Endodermal cell (in vitro differentiated cells): ENCODE measurements at regions not wholly inside any gene's neighbourhood (a gene's known extent, or its start where the extent isn't known, plus 50 kb on each side); places are given as distances from the start of the nearest gene placed in this dataset.

Experiments
- DNase-seq: peaks from one replicate; pipeline ENCODE4 v3.0.0-alpha.2; 2017
- H3K27ac ChIP-seq: 2 replicates; pipeline ENCODE4 v1.5.1; 2013; ENCODE audit warnings: mild to moderate bottlenecking, low read depth, low read length, moderate library complexity
- H3K27me3 ChIP-seq: 2 replicates; pipeline ENCODE4 v1.6.1; 2013; ENCODE audit warnings: mild to moderate bottlenecking, low read length, moderate library complexity; ENCODE audit not compliant: insufficient read depth, control insufficient read depth, poor library complexity, severe bottlenecking
- H3K36me3 ChIP-seq: 2 replicates; pipeline ENCODE4 v1.7.0; 2013; ENCODE audit warnings: mild to moderate bottlenecking, low read length, moderate library complexity; ENCODE audit not compliant: control insufficient read depth, insufficient read depth
- H3K4me1 ChIP-seq: one replicate; pipeline ENCODE4 v1.7.0; 2013; ENCODE audit warnings: low read length; ENCODE audit not compliant: control insufficient read depth, insufficient read depth
- H3K4me3 ChIP-seq: 2 replicates; pipeline ENCODE4 v1.5.1; 2013; ENCODE audit warnings: mild to moderate bottlenecking, low read length, moderate library complexity
- H3K9ac ChIP-seq: 2 replicates; pipeline ENCODE4 v1.6.1; 2013; ENCODE audit warnings: mild to moderate bottlenecking, low read length, moderate library complexity; ENCODE audit not compliant: poor library complexity, severe bottlenecking; ENCODE audit errors: extremely low read depth
- H3K9me3 ChIP-seq: 2 replicates; pipeline ENCODE4 v1.6.1; 2013; ENCODE audit warnings: mild to moderate bottlenecking, low read length, moderate library complexity; ENCODE audit not compliant: control insufficient read depth
- H3K27ac Mint-ChIP-seq: 2 replicates; pipeline ENCODE4 v1.8.0; 2020; ENCODE audit warnings: mixed read lengths
- H3K27me3 Mint-ChIP-seq: 2 replicates; pipeline ENCODE4 v1.8.0; 2021; ENCODE audit warnings: mild to moderate bottlenecking, mixed read lengths; ENCODE audit not compliant: insufficient read depth
- H3K36me3 Mint-ChIP-seq: 2 replicates; pipeline ENCODE4 v1.8.0; 2020; ENCODE audit warnings: low read depth, mixed read lengths
- H3K4me1 Mint-ChIP-seq: 2 replicates; pipeline ENCODE4 v1.8.0; 2020; ENCODE audit warnings: mixed read lengths
- H3K4me3 Mint-ChIP-seq: 2 replicates; pipeline ENCODE4 v1.8.0; 2020; ENCODE audit warnings: mild to moderate bottlenecking, moderate library complexity, mixed read lengths
- H3K9me3 Mint-ChIP-seq: 2 replicates; pipeline ENCODE4 v1.8.0; 2020; ENCODE audit warnings: mild to moderate bottlenecking, mixed read lengths
- CTCF ChIP-seq: fragments of 200-600 bp; sonication (generic); conservative IDR thresholded peaks from 2 replicates; pipeline ENCODE4 v1.5.0; 2021; ENCODE audit warnings: antibody characterized with exemption, mild to moderate bottlenecking
- WGBS, 2 experiments: methylation state at CpG; one replicate each; pipeline versions ENCODE4 v1.1.5 to v1.1.7; 2013; ENCODE audit warnings: missing lambda C conversion rate in 2 of 2, mixed read lengths in 1 of 2; ENCODE audit not compliant: insufficient coverage in 1 of 2, insufficient read length in 1 of 2; 5-methylcytosine and 5-hydroxymethylcytosine counted together

GRCh38 chr6:118401325-118401975, 146.6 kb upstream of the PLN start:
- H3K4me1 ChIP-seq, result no peaks in the 10 kb centered on the region
- H3K9me3 ChIP-seq, result no peaks in the 10 kb centered on the region
- H3K27ac ChIP-seq, result no peak overlapping the region
- no peaks in the 10 kb centered on the region for H3K27me3 ChIP-seq
- H3K36me3 ChIP-seq, result no peaks in the 10 kb centered on the region
- no peak overlapping the region for H3K4me3 ChIP-seq
- H3K4me1 Mint-ChIP-seq, result no peaks in the 10 kb centered on the region
- no peaks in the 10 kb centered on the region for H3K36me3 Mint-ChIP-seq
- H3K27ac Mint-ChIP-seq, result no peak overlapping the region
- no peaks in the 10 kb centered on the region for H3K27me3 Mint-ChIP-seq
- WGBS, 2 experiments, result 90 to 100% methylated on average over 1 to 3 of the region's 3 CpGs
- no peak overlapping the region for H3K9ac ChIP-seq
- H3K4me3 Mint-ChIP-seq, result no peak overlapping the region
- no peak for TF ChIP-seq CTCF
- DNase-seq, result no peak
- H3K9me3 Mint-ChIP-seq, result no peaks in the 10 kb centered on the region

- no peak overlapping the region for H3K27ac Mint-ChIP-seq
- H3K36me3 Mint-ChIP-seq, result no peaks in the 10 kb centered on the region
- no peak overlapping the region for H3K4me3 Mint-ChIP-seq
- H3K27me3 ChIP-seq, result no peaks in the 10 kb centered on the region
- H3K4me1 ChIP-seq, result no peaks in the 10 kb centered on the region
- no peaks in the 10 kb centered on the region for H3K9me3 ChIP-seq
- H3K4me1 Mint-ChIP-seq, result no peaks in the 10 kb centered on the region
- no peak for TF ChIP-seq CTCF
- H3K9me3 Mint-ChIP-seq, result no peaks in the 10 kb centered on the region
- no peak overlapping the region for H3K27ac ChIP-seq
- H3K36me3 ChIP-seq, result no peaks in the 10 kb centered on the region
- no peak for DNase-seq
- H3K27me3 Mint-ChIP-seq, result no peaks in the 10 kb centered on the region
- H3K9ac ChIP-seq, result no peak overlapping the region
- H3K4me3 ChIP-seq, result no peak overlapping the region
- 71 to 81% methylated on average over 1 to 3 of the region's 3 CpGs for WGBS, 2 experiments
Observed at GRCh38 chr6:118403036-118403435, 145.1 kb upstream of the PLN start.

- Mint-ChIP-seq H3K36me3 (no peaks in the 10 kb centered on the region), H3K9me3 (no peaks in the 10 kb centered on the region), H3K27ac (no peak overlapping the region), H3K4me3 (no peak overlapping the region), H3K27me3 (no peaks in the 10 kb centered on the region), H3K4me1 (no peaks in the 10 kb centered on the region)
- H3K36me3 ChIP-seq, result no peaks in the 10 kb centered on the region
- H3K27me3 ChIP-seq, result peaks cover 5% of the 10 kb centered on the region
- peak; percentile 60 for DNase-seq
- no peak overlapping the region for H3K27ac ChIP-seq
- WGBS, 2 experiments, result 93 to 100% methylated on average over 4 to 5 of the region's 5 CpGs
- no peaks in the 10 kb centered on the region for H3K4me1 ChIP-seq
- no peak overlapping the region for H3K4me3 ChIP-seq
- no peaks in the 10 kb centered on the region for H3K9me3 ChIP-seq
- peak; percentile 62 for TF ChIP-seq CTCF
- no peak overlapping the region for H3K9ac ChIP-seq
Observed at GRCh38 chr6:118408863-118409262, 139.2 kb upstream of the PLN start.
